ENCODE measurements at regions not wholly inside any gene's neighbourhood (a gene's known extent, or its start where the extent isn't known, plus 50 kb on each side); places are given as distances from the start of the nearest gene placed in this dataset.

- Histone ChIP-seq H3K27me3 (replicated peaks; ENCODE audit: control insufficient read depth, insufficient read depth, low read length) (no peaks in the 10 kb centered on the region), H3K4me3 (replicated peaks; ENCODE audit: low read depth, low read length) (no peak overlapping the region), H3K36me3 (ENCODE audit: control insufficient read depth, insufficient read depth, low read length) (no peaks in the 10 kb centered on the region)
- DNase-seq (ENCODE audit: extremely low read depth, insufficient read length), result no peak
- TF ChIP-seq CTCF (IDR thresholded peaks at IDR 0.05; ENCODE audit: insufficient read depth, low read length, poor library complexity, severe bottlenecking), result no peak
These were observed 207.3 kb downstream of the OTOR start for GRCh38 chr20:16955462-16955861.

- no peak for DNase-seq (ENCODE audit: extremely low read depth, insufficient read length)
- Histone ChIP-seq H3K36me3 (ENCODE audit: control insufficient read depth, insufficient read depth, low read length) (no peaks in the 10 kb centered on the region), H3K4me3 (replicated peaks; ENCODE audit: low read depth, low read length) (no peak overlapping the region), H3K27me3 (replicated peaks; ENCODE audit: control insufficient read depth, insufficient read depth, low read length) (no peaks in the 10 kb centered on the region)
- TF ChIP-seq CTCF (IDR thresholded peaks at IDR 0.05; ENCODE audit: insufficient read depth, low read length, poor library complexity, severe bottlenecking), result no peak
These were observed 207.8 kb downstream of the OTOR start for GRCh38 chr20:16955971-16956370.

- H3K36me3 ChIP-seq (ENCODE audit: control insufficient read depth, insufficient read depth, low read length), result no peaks in the 10 kb centered on the region
- H3K4me3 ChIP-seq (replicated peaks; ENCODE audit: low read depth, low read length), result no peak overlapping the region
- TF ChIP-seq CTCF (IDR thresholded peaks at IDR 0.05; ENCODE audit: insufficient read depth, low read length, poor library complexity, severe bottlenecking), result no peak
- DNase-seq (ENCODE audit: extremely low read depth, insufficient read length), result no peak
- H3K27me3 ChIP-seq (replicated peaks; ENCODE audit: control insufficient read depth, insufficient read depth, low read length), result no peaks in the 10 kb centered on the region; the same call in 1 of the 2 replicates
These were observed 217.2 kb downstream of the OTOR start for GRCh38 chr20:16965401-16965800.

GRCh38 chr20:16966276-16966880 lies 218.2 kb downstream of the OTOR start:
- no peak for TF ChIP-seq CTCF (IDR thresholded peaks at IDR 0.05; ENCODE audit: insufficient read depth, low read length, poor library complexity, severe bottlenecking)
- DNase-seq (ENCODE audit: extremely low read depth, insufficient read length), result no peak
- Histone ChIP-seq H3K4me3 (replicated peaks; ENCODE audit: low read depth, low read length) (no peak overlapping the region), H3K36me3 (ENCODE audit: control insufficient read depth, insufficient read depth, low read length) (no peaks in the 10 kb centered on the region), H3K27me3 (replicated peaks; ENCODE audit: control insufficient read depth, insufficient read depth, low read length) (no peaks in the 10 kb centered on the region; the same call in 1 of the 2 replicates)

GRCh38 chr20:16968099-16968498 lies 219.9 kb downstream of the OTOR start:
- TF ChIP-seq CTCF (IDR thresholded peaks at IDR 0.05; ENCODE audit: insufficient read depth, low read length, poor library complexity, severe bottlenecking), result no peak
- Histone ChIP-seq H3K4me3 (replicated peaks; ENCODE audit: low read depth, low read length) (no peak overlapping the region), H3K36me3 (ENCODE audit: control insufficient read depth, insufficient read depth, low read length) (no peaks in the 10 kb centered on the region), H3K27me3 (replicated peaks; ENCODE audit: control insufficient read depth, insufficient read depth, low read length) (no peaks in the 10 kb centered on the region; the same call in 1 of the 2 replicates)
- no peak for DNase-seq (ENCODE audit: extremely low read depth, insufficient read length)

- TF ChIP-seq CTCF (IDR thresholded peaks at IDR 0.05; ENCODE audit: insufficient read depth, low read length, poor library complexity, severe bottlenecking), result no peak
- no peaks in the 10 kb centered on the region for H3K36me3 ChIP-seq (ENCODE audit: control insufficient read depth, insufficient read depth, low read length)
- no peak overlapping the region for H3K4me3 ChIP-seq (replicated peaks; ENCODE audit: low read depth, low read length)
- no peak for DNase-seq (ENCODE audit: extremely low read depth, insufficient read length)
- no peaks in the 10 kb centered on the region; the same call in 1 of the 2 replicates for H3K27me3 ChIP-seq (replicated peaks; ENCODE audit: control insufficient read depth, insufficient read depth, low read length)
These were observed 222.6 kb downstream of the OTOR start for GRCh38 chr20:16970776-16971175.

Measured in GM06990 (cell line).